Large intestine (tissue), 3 donors: ENCODE measurements at regions not wholly inside any gene's neighbourhood (a gene's known extent, or its start where the extent isn't known, plus 50 kb on each side); places are given as distances from the start of the nearest gene placed in this dataset.

ENCODE experiments used
- DNase-seq, 2 donors: peaks; one replicate each; pipeline versions ENCODE4 v3.0.0 to v3.0.0-alpha.2; 2013
- H3K27ac ChIP-seq: one replicate; pipeline ENCODE4 v1.5.1; 2013; ENCODE audit warnings: low read length
- H3K27me3 ChIP-seq: 2 replicates; pipeline ENCODE4 v1.6.1; 2013; ENCODE audit warnings: low read length; ENCODE audit not compliant: control insufficient read depth, insufficient read depth
- H3K36me3 ChIP-seq: 2 replicates; pipeline ENCODE4 v1.6.1; 2013; ENCODE audit warnings: low read length; ENCODE audit not compliant: control insufficient read depth, insufficient read depth
- H3K4me1 ChIP-seq: one replicate; pipeline ENCODE4 v1.6.1; 2013; ENCODE audit warnings: low read length; ENCODE audit not compliant: control insufficient read depth, insufficient read depth
- H3K4me3 ChIP-seq: one replicate; pipeline ENCODE4 v1.5.1; 2013; ENCODE audit warnings: low read length
- H3K9me3 ChIP-seq: one replicate; pipeline ENCODE4 v1.6.1; 2013; ENCODE audit warnings: mild to moderate bottlenecking, low read depth, low read length, moderate library complexity; ENCODE audit not compliant: control insufficient read depth
- WGBS: methylation state at CpG from one replicate; pipeline ENCODE4 v1.1.5; 2013; ENCODE audit warnings: low lambda C conversion rate; ENCODE audit not compliant: insufficient coverage; 5-methylcytosine and 5-hydroxymethylcytosine counted together

DNA sequence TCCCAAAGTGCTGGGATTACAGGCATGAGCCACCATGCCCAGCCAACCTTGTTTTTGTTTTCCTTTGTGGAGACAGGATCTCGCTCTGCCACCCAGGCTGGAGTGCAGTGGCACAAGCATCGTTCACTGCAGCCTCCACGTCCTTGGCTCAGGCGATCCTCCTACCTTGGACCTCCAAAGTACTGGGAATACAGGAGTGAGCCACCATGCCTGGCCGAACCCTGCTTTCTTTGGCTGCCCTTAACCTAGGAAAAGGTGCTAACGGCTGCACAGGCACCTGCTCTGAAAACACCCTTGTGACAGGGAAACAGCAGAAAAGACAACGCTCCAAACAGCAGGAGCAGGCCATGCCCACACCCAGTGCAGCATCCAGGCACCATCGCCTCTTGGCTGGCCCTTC, 71.9 kb downstream of the OAT start:
- no peak for DNase-seq
- H3K36me3 ChIP-seq, result no peaks in the 10 kb centered on the region
- no peaks in the 10 kb centered on the region for H3K9me3 ChIP-seq
- no peaks in the 10 kb centered on the region for H3K4me1 ChIP-seq
- no CpG with 5 or more reads among the region's 8 CpGs for WGBS
- H3K27me3 ChIP-seq, result no peaks in the 10 kb centered on the region
- no peak overlapping the region for H3K27ac ChIP-seq
- no peak overlapping the region for H3K4me3 ChIP-seq

DNA sequence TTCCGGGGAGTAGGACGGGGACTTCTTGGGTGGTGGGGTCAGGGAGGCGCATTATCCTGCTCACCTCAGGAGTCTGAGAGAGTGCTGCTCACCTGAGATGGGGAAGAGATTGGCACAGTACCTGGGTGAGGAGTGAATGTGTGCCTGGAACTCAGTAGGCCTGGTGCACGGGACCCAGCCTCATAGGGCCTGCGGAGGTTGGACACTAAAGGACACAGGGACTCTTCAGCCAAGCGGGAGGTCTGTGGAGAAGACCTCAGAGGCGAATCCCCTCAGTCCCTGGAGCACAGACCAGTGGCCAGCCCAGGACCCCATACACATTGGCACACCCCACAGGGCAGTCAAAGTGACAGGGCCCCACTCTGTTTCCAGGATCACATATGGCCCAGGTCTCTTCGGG, 73.2 kb downstream of the OAT start:
- H3K27ac ChIP-seq, result no peak overlapping the region
- H3K4me3 ChIP-seq, result no peak overlapping the region
- H3K36me3 ChIP-seq, result no peaks in the 10 kb centered on the region
- no peak for DNase-seq
- H3K9me3 ChIP-seq, result no peaks in the 10 kb centered on the region
- peaks cover 3% of the 10 kb centered on the region for H3K4me1 ChIP-seq
- H3K27me3 ChIP-seq, result no peaks in the 10 kb centered on the region
- WGBS, result no CpG with 5 or more reads among the region's 8 CpGs

DNA sequence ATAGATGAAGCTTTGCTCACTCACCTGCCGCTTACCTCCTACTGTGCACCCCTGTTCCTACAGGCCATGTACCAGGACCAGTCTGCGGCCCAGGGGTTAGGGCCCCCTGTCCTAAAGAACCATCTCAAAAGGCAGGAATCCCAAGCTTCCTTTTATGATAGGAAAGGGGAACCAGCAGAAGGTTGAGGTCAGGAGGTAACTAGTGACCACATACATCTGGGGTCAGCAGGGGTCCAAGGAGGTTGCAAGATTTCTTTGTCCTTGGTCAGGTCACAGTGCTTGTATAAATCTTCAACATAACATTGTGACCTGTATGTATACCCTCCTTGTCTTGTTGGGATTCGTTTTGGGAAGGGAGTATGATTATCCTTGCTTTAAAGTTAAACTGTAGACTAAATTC, 73.8 kb downstream of the OAT start:
- H3K4me3 ChIP-seq, result no peak overlapping the region
- H3K36me3 ChIP-seq, result no peaks in the 10 kb centered on the region
- no peaks in the 10 kb centered on the region for H3K9me3 ChIP-seq
- no peak overlapping the region for H3K27ac ChIP-seq
- peaks cover 3% of the 10 kb centered on the region for H3K4me1 ChIP-seq
- WGBS, result no CpG with 5 or more reads among the region's 3 CpGs
- no peaks in the 10 kb centered on the region for H3K27me3 ChIP-seq
- DNase-seq, result no peak

DNA sequence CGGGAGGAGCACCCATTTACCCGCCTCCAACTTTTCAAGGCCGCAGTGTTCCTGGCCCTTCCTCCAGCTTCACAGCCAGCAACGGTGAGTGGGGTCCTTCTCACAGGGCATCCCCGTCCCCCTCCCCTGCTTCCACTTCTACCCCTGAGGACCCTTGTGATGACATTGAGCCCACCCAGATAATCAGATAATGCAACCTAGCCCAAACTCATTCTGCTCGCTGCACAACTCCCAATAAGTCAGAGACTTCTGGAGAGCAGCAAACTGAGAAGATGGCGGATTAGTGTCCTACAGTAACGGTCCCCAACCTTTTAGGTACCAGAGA, 74.5 kb downstream of the OAT start:
- Histone ChIP-seq H3K9me3 (no peaks in the 10 kb centered on the region), H3K27me3 (no peaks in the 10 kb centered on the region), H3K4me1 (peaks cover 3% of the 10 kb centered on the region), H3K4me3 (no peak overlapping the region), H3K36me3 (no peaks in the 10 kb centered on the region), H3K27ac (no peak overlapping the region)
- no CpG with 5 or more reads among the region's 8 CpGs for WGBS
- DNase-seq, result no peak

DNA sequence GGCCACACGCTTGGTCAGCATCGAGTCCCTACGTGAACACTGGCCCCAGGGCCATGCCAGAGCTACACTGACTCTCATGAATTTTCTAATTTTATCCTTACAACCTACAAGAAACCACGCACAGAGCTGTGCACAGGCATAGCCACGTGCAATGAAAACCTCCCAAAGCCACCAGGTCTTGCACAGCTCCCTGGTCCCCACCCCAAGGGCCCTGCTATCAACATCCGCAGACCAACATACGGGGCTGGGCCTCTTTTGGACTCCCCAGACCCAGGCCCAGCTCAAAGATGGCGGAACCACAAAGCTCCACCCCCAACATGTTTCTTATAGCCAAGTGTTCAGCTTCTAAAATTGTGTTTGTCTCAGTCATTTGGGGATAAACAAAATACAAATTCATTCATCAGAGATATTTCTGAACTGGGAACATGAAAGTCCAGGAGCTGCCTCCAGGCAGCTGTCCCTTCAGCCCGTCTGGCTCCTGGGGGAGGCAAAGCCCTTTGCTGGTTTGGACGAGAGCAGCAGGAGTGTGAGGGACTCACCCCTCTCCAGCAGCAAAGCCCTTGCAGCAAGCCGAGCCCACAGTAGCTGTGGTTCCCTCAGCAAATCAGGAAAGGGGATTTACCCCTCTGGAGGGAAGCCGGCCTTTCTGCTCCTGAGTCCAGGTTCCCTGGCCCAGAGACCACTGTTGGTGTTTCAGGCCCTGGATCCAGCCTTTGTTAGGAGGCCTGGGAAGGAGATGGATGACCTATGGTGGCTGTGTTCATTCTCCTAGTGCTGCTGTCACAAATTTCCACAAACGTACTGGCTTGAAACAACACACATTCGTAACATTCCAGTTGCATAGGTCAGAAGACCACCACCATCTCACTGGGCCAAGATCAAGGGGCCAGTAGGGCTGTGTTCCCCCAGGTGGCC, 75.1 kb downstream of the OAT start:
- no CpG with 5 or more reads among the region's 14 CpGs for WGBS
- Histone ChIP-seq H3K4me3 (no peak overlapping the region), H3K27me3 (no peaks in the 10 kb centered on the region)

DNA sequence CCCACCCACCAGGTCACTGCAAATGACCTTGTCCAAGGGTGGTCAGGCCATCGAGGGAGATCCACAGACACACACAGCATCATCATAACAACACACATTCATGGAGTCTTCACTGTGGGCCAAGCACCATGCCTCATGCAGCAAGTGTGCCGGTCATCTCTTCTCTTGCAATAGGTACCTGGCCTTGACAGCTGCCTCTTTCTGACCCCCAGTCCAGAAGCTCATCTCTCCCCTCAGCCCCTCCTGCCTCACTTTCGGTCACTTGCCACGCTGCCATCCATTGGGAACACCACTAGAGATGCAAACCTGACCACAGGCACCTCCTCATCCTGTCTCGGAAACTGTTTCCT, 75.9 kb downstream of the OAT start:
- peaks cover 3% of the 10 kb centered on the region for H3K4me1 ChIP-seq
- no CpG with 5 or more reads among the region's 5 CpGs for WGBS
- H3K4me3 ChIP-seq, result no peak overlapping the region
- no peak overlapping the region for H3K27ac ChIP-seq
- no peaks in the 10 kb centered on the region for H3K9me3 ChIP-seq
- no peaks in the 10 kb centered on the region for H3K36me3 ChIP-seq
- DNase-seq, result no peak
- no peaks in the 10 kb centered on the region for H3K27me3 ChIP-seq

More for the DNA sequence above, 75.1 kb downstream of the OAT start:
- DNase-seq, result no peak
- Histone ChIP-seq H3K27ac (no peak overlapping the region), H3K4me1 (peaks cover 3% of the 10 kb centered on the region), H3K36me3 (no peaks in the 10 kb centered on the region), H3K9me3 (no peaks in the 10 kb centered on the region)

DNA sequence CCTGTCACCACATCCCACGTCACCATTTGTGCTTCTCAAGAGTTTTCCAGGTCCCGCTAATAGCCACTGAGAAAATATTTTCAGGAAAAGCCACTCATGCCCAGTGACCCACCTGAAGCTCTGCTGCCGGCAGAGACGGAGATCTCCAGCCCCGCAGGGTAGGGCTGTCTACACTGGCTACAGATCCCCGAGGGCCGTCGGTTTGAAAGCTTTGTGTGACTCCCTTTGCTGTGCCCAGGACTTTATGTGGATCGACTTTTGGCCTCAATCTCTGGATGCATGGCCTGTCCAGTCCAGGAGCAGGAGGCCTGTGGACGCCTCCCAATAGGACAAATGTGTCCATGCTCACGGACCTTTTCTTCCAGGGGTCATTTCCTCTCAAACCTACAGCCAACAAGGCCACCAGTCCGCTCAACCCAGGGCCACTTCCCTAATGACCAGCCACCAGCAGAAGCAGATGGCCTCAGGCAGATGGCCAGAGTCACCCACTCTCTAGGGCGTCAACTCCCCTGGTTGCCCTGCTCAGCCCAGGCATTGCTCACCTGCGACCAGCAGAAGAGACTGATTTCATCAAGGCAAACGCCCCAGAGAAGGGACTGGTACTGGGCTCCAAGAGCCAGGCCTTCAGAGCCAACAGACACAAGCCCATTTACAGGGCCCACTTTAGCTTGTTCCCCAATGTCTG, 76.4 kb downstream of the OAT start:
- Histone ChIP-seq H3K4me1 (peaks cover 3% of the 10 kb centered on the region), H3K27me3 (no peaks in the 10 kb centered on the region), H3K4me3 (no peak overlapping the region), H3K9me3 (no peaks in the 10 kb centered on the region), H3K27ac (no peak overlapping the region), H3K36me3 (no peaks in the 10 kb centered on the region)
- no CpG with 5 or more reads among the region's 15 CpGs for WGBS
- no peak for DNase-seq

DNA sequence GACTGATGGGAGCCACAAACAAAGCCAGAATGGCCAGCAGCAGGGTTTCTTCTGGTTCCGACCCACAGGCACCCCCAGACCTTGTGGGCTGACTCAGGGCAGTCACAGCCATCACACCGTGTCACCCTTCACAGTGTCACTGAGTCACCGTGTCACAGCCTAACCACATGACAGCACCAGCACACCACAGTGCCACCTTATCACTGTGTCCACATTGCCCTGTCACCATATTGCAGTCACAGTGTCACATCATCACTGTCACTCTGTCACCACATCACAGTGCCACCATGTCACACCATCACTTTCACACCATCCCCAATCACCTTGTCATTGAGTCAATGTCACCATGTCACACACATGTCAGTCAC, 77.0 kb downstream of the OAT start:
- Histone ChIP-seq H3K4me1 (peaks cover 3% of the 10 kb centered on the region), H3K27ac (no peak overlapping the region), H3K27me3 (no peaks in the 10 kb centered on the region), H3K9me3 (no peaks in the 10 kb centered on the region), H3K4me3 (no peak overlapping the region), H3K36me3 (no peaks in the 10 kb centered on the region)
- no peak for DNase-seq
- WGBS, result no CpG with 5 or more reads among the region's 3 CpGs

DNA sequence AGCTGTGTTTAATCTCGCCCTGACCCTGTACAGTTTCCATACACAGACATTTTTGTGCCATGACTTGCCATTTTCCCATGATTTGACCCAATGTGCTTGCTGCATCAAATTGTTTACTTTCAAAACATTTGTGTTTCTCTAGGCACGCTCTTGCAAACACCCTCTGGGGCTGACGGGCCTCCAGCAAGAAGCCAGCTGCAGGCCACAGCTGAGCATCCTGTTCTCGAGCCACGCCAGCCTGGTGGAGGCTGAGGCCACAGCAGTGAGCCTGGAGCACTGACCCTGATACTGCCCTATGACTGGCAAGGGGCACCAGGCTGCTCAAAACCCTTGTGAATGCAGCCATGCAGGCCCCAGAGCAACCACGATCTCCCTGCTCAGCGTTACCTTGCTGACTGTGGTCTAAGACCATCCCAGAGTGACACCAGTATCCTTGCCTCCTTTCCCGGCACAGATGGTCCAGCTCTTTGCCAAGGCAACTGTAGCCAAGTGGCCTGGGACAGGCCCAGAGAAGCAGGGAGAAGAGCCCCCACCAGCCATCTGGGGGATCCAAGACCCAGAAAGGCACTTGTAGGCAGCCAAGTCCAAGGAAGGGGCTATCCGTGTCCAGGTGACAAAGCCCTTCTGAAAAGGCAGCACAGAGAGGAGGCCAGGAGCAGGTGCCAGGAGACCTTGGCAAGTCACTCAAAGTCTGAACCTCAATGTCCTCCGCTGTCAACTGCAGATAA, 78.5 kb downstream of the OAT start:
- Histone ChIP-seq H3K27me3 (no peaks in the 10 kb centered on the region), H3K36me3 (no peaks in the 10 kb centered on the region), H3K27ac (no peak overlapping the region), H3K9me3 (no peaks in the 10 kb centered on the region), H3K4me1 (peaks cover 3% of the 10 kb centered on the region), H3K4me3 (no peak overlapping the region)
- DNase-seq, result peak in 1 of 2 donors; percentile 23
- WGBS, result no CpG with 5 or more reads among the region's 10 CpGs

DNA sequence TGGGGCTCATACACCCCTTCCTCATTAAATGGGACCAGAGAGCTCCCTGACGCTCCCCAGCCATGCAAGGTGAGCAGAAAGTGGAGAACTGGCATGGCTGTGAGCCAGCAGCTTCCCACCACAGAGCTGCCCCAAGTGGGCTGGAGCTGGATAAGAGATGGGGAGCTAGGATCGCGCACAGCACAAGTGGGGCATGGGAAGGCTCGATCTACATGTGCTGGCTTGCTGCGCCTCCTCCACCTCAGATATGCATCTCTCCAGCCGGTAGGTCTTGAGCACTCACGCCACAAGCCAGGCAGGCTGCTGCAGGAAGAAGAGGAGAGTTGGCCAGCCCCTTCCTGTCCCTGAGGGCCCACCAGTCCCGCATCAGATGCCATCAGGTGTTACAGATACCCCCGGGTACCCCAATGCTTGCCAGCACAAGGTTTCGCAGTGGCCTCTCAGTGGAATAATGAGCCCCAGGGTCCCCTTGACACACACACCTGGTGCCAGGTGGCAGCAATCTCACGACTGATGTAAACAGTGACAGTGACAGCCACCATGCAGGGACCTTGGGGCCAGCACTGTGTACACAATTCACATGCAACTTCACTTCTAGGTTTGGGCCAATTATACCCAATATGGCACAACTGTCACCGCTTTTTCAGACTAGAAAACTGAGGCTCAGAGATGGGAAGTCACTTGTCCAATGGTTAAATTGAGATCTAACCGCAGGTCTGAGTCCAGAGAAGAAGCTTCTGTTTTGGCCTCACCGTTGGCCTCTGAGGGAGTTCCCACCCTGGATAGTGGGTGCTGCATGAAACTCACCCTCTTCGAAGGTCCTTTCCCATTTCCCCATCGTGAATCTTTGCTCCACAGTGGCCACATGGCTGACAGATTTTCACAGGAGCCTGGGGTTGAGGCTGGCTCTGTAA, 79.3 kb downstream of the OAT start:
- Histone ChIP-seq H3K9me3 (no peaks in the 10 kb centered on the region), H3K36me3 (no peaks in the 10 kb centered on the region), H3K27ac (no peak overlapping the region), H3K27me3 (no peaks in the 10 kb centered on the region), H3K4me3 (no peak overlapping the region), H3K4me1 (peaks cover 3% of the 10 kb centered on the region)
- no peak for DNase-seq
- 80% methylated on average over 1 of the region's 16 CpGs for WGBS
